ENCODE measurements at regions not wholly inside any gene's neighbourhood (a gene's known extent, or its start where the extent isn't known, plus 50 kb on each side); places are given as distances from the start of the nearest gene placed in this dataset.

GRCh38 chr10:105727131-105727530 is 1086.0 kb downstream of the SORCS3 start:
- FAIRE-seq (no peak), DNase-seq (ENCODE audit: insufficient read length) (no peak)
- TF ChIP-seq POLR2A (IDR thresholded peaks at IDR 0.05; ENCODE audit: low read depth, low read length), result no peak
- no peak for TF ChIP-seq POLR2AphosphoS5 (IDR thresholded peaks at IDR 0.05; ENCODE audit: low read depth, low read length)
- TF ChIP-seq TAF1 (IDR thresholded peaks at IDR 0.05; ENCODE audit: borderline replicate concordance, low read depth, low read length), result no peak

DNA sequence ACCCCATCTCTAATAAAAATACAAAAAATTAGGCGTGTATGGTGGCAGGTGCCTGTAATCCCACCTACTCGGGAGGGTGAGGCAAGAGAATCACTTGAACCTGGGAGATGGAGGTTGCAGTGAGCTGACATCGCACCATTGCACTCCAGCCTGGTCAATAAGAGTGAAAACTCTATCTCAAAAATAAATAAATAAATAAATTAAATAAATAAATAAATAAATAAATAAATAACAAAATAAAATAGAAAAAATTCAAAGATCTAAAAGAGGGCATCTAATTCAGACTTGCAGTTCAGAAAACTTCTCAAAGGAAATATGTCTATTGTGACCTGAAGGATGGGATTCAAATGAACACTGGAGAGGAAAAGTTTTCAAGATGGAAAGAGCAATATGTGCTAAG is 1085.1 kb downstream of the SORCS3 start:
- DNase-seq (ENCODE audit: insufficient read length) (no peak), FAIRE-seq (no peak)
- TF ChIP-seq POLR2A (IDR thresholded peaks at IDR 0.05; ENCODE audit: low read depth, low read length) (no peak), TAF1 (IDR thresholded peaks at IDR 0.05; ENCODE audit: borderline replicate concordance, low read depth, low read length) (no peak), POLR2AphosphoS5 (IDR thresholded peaks at IDR 0.05; ENCODE audit: low read depth, low read length) (no peak)

DNA sequence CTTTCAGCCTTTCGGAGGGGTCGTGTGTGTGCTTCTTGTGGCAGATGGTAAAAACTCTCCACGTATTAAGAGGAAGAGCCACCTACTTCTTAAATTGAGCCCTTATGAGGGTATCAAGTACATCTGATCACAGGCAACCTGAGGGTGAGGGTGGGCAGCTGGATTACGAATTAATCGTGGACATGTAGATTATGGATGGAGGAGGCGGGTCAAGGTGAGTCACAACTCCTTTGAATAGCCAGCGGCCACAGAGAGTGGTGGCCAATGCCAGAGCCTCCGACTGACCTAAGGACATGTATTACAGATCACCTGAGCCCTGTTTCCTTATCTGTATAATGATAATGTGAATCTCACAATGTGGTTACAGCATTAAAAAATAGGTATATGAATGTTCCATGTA is 1083.9 kb downstream of the SORCS3 start:
- no peak for TF ChIP-seq POLR2A (IDR thresholded peaks at IDR 0.05; ENCODE audit: low read depth, low read length)
- TF ChIP-seq TAF1 (IDR thresholded peaks at IDR 0.05; ENCODE audit: borderline replicate concordance, low read depth, low read length), result no peak
- TF ChIP-seq POLR2AphosphoS5 (IDR thresholded peaks at IDR 0.05; ENCODE audit: low read depth, low read length), result no peak
- DNase-seq (ENCODE audit: insufficient read length) (no peak), FAIRE-seq (no peak)

GRCh38 chr10:105718207-105718995 is 1077.3 kb downstream of the SORCS3 start:
- no peak for TF ChIP-seq TAF1 (IDR thresholded peaks at IDR 0.05; ENCODE audit: borderline replicate concordance, low read depth, low read length)
- no peak for TF ChIP-seq POLR2AphosphoS5 (IDR thresholded peaks at IDR 0.05; ENCODE audit: low read depth, low read length)
- TF ChIP-seq POLR2A (IDR thresholded peaks at IDR 0.05; ENCODE audit: low read depth, low read length), result no peak
- DNase-seq (ENCODE audit: insufficient read length) (no peak), FAIRE-seq (no peak)

- no peak for DNase-seq (ENCODE audit: insufficient read length)
- no peak for FAIRE-seq
- TF ChIP-seq POLR2AphosphoS5 (IDR thresholded peaks at IDR 0.05; ENCODE audit: low read depth, low read length), result no peak
- TF ChIP-seq TAF1 (IDR thresholded peaks at IDR 0.05; ENCODE audit: borderline replicate concordance, low read depth, low read length), result no peak
- no peak for TF ChIP-seq POLR2A (IDR thresholded peaks at IDR 0.05; ENCODE audit: low read depth, low read length)
Measured at GRCh38 chr10:105714728-105715127, 1073.6 kb downstream of the SORCS3 start.

DNA sequence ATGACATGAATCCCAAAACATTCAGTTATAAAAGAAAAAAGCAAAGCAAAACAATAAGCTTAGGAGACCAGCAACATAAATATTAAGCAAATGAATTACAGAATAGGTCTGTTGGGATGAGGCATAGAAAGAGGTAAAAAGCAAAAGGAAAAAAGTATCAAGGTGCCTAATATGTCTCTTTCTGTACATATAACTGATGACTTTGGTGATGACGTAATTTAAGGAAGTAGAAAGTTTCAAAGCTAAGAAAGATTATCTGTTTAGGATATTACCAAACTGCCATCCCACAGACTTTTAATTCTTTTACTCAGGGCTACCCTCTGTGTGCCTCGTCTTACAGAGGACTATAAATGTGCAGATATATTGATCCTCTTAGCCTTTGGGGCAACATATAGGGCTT is 1066.5 kb downstream of the SORCS3 start:
- DNase-seq (ENCODE audit: insufficient read length), result no peak
- no peak for FAIRE-seq
- no peak for TF ChIP-seq POLR2A (IDR thresholded peaks at IDR 0.05; ENCODE audit: low read depth, low read length)
- no peak for TF ChIP-seq POLR2AphosphoS5 (IDR thresholded peaks at IDR 0.05; ENCODE audit: low read depth, low read length)
- TF ChIP-seq TAF1 (IDR thresholded peaks at IDR 0.05; ENCODE audit: borderline replicate concordance, low read depth, low read length), result no peak

DNA sequence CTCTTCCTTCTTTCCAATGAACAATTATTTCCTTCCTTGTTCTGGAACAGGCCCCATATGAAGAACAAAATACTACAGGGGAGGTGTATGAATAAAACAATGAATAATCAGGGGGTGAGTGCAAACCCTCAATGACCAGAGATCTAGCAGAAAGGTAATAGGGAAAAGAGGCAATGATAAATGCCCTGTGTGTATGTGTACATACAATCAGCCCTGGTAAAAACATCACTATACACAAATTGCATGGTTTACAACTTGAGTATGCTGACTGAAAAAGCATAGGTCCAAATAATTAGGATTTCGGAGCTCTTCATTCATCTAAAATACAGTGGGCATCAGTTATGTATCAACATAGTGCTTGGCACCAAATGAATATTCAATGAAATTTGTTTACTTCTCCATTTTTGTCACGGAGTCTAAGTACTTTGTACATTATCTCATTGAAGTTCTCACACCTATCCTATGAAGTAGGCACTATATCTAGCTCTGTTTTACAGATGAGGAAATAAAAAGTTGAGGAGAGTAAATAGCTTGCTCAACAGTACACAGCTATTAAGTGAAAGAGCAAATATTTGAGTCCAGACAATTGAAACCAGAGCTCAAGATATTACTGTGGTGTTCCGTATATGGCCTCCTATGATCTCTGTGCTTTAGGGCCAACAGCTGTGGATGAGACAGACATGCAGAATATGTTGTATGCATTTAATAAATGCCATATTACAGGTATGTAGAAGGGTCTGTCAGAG is 1065.4 kb downstream of the SORCS3 start:
- DNase-seq (ENCODE audit: insufficient read length) (no peak), FAIRE-seq (no peak)
- TF ChIP-seq TAF1 (IDR thresholded peaks at IDR 0.05; ENCODE audit: borderline replicate concordance, low read depth, low read length), result no peak
- no peak for TF ChIP-seq POLR2A (IDR thresholded peaks at IDR 0.05; ENCODE audit: low read depth, low read length)
- no peak for TF ChIP-seq POLR2AphosphoS5 (IDR thresholded peaks at IDR 0.05; ENCODE audit: low read depth, low read length)

GRCh38 chr10:105702211-105702610 is 1061.1 kb downstream of the SORCS3 start:
- TF ChIP-seq TAF1 (IDR thresholded peaks at IDR 0.05; ENCODE audit: borderline replicate concordance, low read depth, low read length) (no peak), POLR2A (IDR thresholded peaks at IDR 0.05; ENCODE audit: low read depth, low read length) (no peak), POLR2AphosphoS5 (IDR thresholded peaks at IDR 0.05; ENCODE audit: low read depth, low read length) (no peak)

DNA sequence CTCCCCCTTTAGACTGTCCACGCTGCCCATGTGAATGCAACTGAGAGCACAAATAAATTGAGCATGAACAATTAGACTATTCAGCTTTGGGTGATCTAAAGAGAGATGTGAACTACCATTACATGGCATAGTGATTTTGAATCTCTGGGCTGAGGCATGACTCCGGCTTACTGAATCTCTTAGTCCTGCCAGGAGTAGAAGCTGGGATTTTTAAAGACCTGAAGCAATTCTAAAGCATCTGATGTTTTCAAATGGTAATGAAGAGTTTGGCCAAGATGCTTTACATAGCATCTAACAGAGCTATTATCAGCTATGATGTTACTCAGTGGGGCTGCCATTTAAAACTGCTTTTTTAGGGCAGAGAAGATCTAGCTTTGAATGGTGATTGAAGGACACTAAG is 1059.1 kb downstream of the SORCS3 start:
- FAIRE-seq (no peak), DNase-seq (ENCODE audit: insufficient read length) (no peak)

More at GRCh38 chr10:105702211-105702610, 1061.1 kb downstream of the SORCS3 start:
- FAIRE-seq (no peak), DNase-seq (ENCODE audit: insufficient read length) (no peak)

DNA sequence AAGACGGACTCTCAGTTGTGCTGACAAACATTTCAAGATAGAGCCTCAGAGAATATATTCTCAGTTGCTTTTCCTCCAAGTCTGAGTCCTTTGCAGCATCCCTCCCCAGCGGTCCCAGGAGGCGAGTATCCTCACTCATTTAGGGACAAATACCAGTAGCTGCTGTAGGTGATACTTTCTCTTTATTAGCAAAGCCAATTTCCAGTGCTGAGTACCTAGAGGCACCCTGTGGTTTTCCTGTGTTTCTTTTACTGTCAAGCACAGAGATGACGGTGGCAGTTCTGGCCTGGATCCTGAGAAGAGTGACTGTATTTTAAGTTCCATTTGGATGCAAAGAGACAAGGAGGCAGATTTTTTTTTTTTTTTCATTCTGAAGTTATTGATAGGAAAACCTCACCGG is 1058.4 kb downstream of the SORCS3 start:
- no peak for TF ChIP-seq POLR2A (IDR thresholded peaks at IDR 0.05; ENCODE audit: low read depth, low read length)
- no peak for TF ChIP-seq POLR2AphosphoS5 (IDR thresholded peaks at IDR 0.05; ENCODE audit: low read depth, low read length)
- TF ChIP-seq TAF1 (IDR thresholded peaks at IDR 0.05; ENCODE audit: borderline replicate concordance, low read depth, low read length), result no peak
- no peak for DNase-seq (ENCODE audit: insufficient read length)
- FAIRE-seq, result no peak

More for the DNA sequence above, 1059.1 kb downstream of the SORCS3 start:
- no peak for TF ChIP-seq TAF1 (IDR thresholded peaks at IDR 0.05; ENCODE audit: borderline replicate concordance, low read depth, low read length)
- no peak for TF ChIP-seq POLR2A (IDR thresholded peaks at IDR 0.05; ENCODE audit: low read depth, low read length)

DNA sequence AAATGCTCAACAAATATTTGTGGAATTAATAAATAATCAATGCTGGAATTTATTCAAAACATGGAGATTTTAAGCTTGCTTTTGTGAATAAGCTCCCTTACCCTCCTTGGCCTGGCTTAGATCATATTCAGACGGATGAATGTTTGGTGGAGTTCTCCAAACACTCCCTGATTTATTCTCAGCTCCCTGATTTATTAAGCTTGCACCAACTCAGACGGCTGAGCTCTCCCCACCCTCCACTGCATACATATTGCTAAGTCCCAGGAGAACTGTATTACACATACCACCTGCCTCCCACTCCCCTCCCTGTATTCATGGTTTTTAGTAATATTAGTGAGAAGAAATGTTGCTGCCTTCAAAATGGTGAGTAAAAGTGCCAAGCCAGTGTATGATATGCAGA is 1057.5 kb downstream of the SORCS3 start:
- TF ChIP-seq TAF1 (IDR thresholded peaks at IDR 0.05; ENCODE audit: borderline replicate concordance, low read depth, low read length), result no peak
- no peak for TF ChIP-seq POLR2AphosphoS5 (IDR thresholded peaks at IDR 0.05; ENCODE audit: low read depth, low read length)
- TF ChIP-seq POLR2A (IDR thresholded peaks at IDR 0.05; ENCODE audit: low read depth, low read length), result no peak
- DNase-seq (ENCODE audit: insufficient read length) (no peak), FAIRE-seq (no peak)

Data from GM12892 (cell line).